Vagina (tissue), 2 donors: ENCODE measurements at regions not wholly inside any gene's neighbourhood (a gene's known extent, or its start where the extent isn't known, plus 50 kb on each side); places are given as distances from the start of the nearest gene placed in this dataset.

Experiments used
- DNase-seq, 2 donors: peaks; one replicate each; pipeline ENCODE4 v3.0.0-alpha.2; 2017; ENCODE audit errors: extremely low spot score in 2 of 2
- H3K27ac ChIP-seq: fragments of 200-600 bp; sonication (generic); one replicate; pipeline ENCODE4 v1.5.1; 2019
- H3K27me3 ChIP-seq: fragments of 200-600 bp; sonication (generic); one replicate; pipeline ENCODE4 v1.5.1; 2019
- H3K36me3 ChIP-seq, 2 donors: fragments of 200-600 bp; sonication (generic); one replicate each; pipeline ENCODE4 v1.5.1; 2017 to 2019
- H3K4me1 ChIP-seq: fragments of 200-600 bp; sonication (generic); one replicate; pipeline ENCODE4 v1.5.1; 2019
- H3K4me3 ChIP-seq, 2 donors: fragments of 200-600 bp; sonication (generic); 1 replicate in 1 of 2; 2 replicates in 1 of 2; pipeline ENCODE4 v1.5.1; 2016 to 2019
- H3K9me3 ChIP-seq: fragments of 200-600 bp; sonication (generic); one replicate; pipeline ENCODE4 v1.5.1; 2019
- POLR2A ChIP-seq, 2 donors: fragments of 450-650 bp; IDR thresholded peaks; one replicate each; pipeline ENCODE4 v1.6.1; 2017; ENCODE audit warnings: antibody characterized with exemption in 2 of 2, mild to moderate bottlenecking in 2 of 2, moderate library complexity in 2 of 2
- POLR2AphosphoS5 ChIP-seq, 2 donors: sonication (generic); formaldehyde crosslinking; IDR thresholded peaks; one replicate each; pipeline ENCODE4 v1.9.0; 2017; ENCODE audit warnings: antibody characterized with exemption in 2 of 2, mild to moderate bottlenecking in 2 of 2, low read depth in 1 of 2; ENCODE audit not compliant: insufficient read depth in 1 of 2
- intact Hi-C: fragments of 100-400 bp; cut with DNase I; formaldehyde crosslinking; loops from one replicate; pipeline ENCODE4 v1.15.1; 2023
- TF ChIP-seq, protein P1 (sequence below), 3 experiments: fragments of 450-650 bp in 2 of 3; fragments of 200-600 bp in 1 of 3; sonication (generic) in 1 of 3; IDR thresholded peaks; one replicate each; pipeline ENCODE4 v1.5.1; 2017 to 2019; ENCODE audit warnings: antibody characterized with exemption in 3 of 3, mild to moderate bottlenecking in 2 of 3, moderate library complexity in 2 of 3

DNA sequence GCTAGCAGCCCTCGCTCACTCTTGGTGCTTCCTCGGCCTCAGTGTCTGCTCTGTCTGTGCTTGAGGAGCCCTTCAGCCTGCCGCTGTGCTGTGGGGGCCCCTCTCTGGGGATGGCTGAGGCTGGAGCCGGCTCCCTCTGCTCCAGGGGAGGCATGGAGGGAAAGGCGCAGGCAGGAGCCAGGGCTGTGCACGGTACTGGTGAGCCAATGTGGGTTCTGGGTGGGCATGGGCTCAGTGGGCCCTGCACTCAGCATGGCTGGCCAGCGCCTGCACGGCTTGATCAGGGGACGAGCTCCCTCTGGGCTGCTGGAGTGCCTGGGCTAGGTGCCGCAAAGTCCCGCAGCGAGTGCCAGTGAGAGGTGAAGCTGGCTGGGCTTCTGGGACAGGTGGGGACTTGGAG, 260.0 kb downstream of the SI start:
- no peak for DNase-seq
- no peaks in the 10 kb centered on the region for H3K36me3 ChIP-seq
- H3K27ac ChIP-seq = no peak overlapping the region
- no peaks in the 10 kb centered on the region for H3K9me3 ChIP-seq
- intact Hi-C loops = no loop called here
- no peaks in the 10 kb centered on the region for H3K27me3 ChIP-seq
- H3K4me1 ChIP-seq = no peaks in the 10 kb centered on the region
- H3K4me3 ChIP-seq = no peak overlapping the region
- no peak for TF ChIP-seq POLR2AphosphoS5 (IDR thresholded peaks at IDR 0.05; ENCODE audit: insufficient read depth in 1 of 2, low read depth in 1 of 2)
- TF ChIP-seq POLR2A (IDR thresholded peaks at IDR 0.05) = no peak
- TF ChIP-seq, protein P1, sequence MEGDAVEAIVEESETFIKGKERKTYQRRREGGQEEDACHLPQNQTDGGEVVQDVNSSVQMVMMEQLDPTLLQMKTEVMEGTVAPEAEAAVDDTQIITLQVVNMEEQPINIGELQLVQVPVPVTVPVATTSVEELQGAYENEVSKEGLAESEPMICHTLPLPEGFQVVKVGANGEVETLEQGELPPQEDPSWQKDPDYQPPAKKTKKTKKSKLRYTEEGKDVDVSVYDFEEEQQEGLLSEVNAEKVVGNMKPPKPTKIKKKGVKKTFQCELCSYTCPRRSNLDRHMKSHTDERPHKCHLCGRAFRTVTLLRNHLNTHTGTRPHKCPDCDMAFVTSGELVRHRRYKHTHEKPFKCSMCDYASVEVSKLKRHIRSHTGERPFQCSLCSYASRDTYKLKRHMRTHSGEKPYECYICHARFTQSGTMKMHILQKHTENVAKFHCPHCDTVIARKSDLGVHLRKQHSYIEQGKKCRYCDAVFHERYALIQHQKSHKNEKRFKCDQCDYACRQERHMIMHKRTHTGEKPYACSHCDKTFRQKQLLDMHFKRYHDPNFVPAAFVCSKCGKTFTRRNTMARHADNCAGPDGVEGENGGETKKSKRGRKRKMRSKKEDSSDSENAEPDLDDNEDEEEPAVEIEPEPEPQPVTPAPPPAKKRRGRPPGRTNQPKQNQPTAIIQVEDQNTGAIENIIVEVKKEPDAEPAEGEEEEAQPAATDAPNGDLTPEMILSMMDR (IDR thresholded peaks at IDR 0.05) = no peak

- H3K27ac ChIP-seq = no peak overlapping the region
- DNase-seq = no peak
- H3K4me1 ChIP-seq = no peaks in the 10 kb centered on the region
- no peak overlapping the region for H3K4me3 ChIP-seq
- no peaks in the 10 kb centered on the region for H3K27me3 ChIP-seq
- TF ChIP-seq POLR2AphosphoS5 (IDR thresholded peaks at IDR 0.05; ENCODE audit: insufficient read depth in 1 of 2, low read depth in 1 of 2) (no peak), POLR2A (IDR thresholded peaks at IDR 0.05) (no peak)
- TF ChIP-seq, protein P1 (IDR thresholded peaks at IDR 0.05) = no peak
- intact Hi-C loops = no loop called here
- no peaks in the 10 kb centered on the region for H3K36me3 ChIP-seq
- H3K9me3 ChIP-seq = no peaks in the 10 kb centered on the region
Measured at GRCh38 chr3:164814106-164814505, 264.2 kb downstream of the SI start.

DNA sequence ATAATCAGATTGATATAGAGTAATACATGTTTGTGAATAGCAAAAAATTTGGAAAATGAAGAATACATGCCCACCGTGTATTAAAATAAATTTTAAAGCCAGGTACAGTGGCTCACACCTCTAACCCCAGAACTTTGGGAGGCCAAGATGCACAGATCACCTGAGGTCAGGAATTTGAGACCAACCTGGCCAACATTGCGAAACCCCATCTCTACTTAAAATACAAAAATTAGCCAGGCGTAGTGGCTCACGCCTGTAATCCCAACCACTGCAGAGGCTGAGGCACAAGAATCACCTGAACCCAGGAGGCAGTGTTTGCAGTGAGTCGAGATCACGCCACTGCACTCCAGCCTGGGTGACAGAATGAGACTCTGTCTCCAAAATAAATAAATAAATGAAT, 266.3 kb downstream of the SI start:
- intact Hi-C loops = no loop called here
- Histone ChIP-seq H3K36me3 (no peaks in the 10 kb centered on the region), H3K9me3 (no peaks in the 10 kb centered on the region), H3K27ac (no peak overlapping the region), H3K27me3 (no peaks in the 10 kb centered on the region), H3K4me3 (no peak overlapping the region), H3K4me1 (no peaks in the 10 kb centered on the region)
- TF ChIP-seq POLR2AphosphoS5 (IDR thresholded peaks at IDR 0.05; ENCODE audit: insufficient read depth in 1 of 2, low read depth in 1 of 2) (no peak), POLR2A (IDR thresholded peaks at IDR 0.05) (no peak)
- TF ChIP-seq, protein P1 (IDR thresholded peaks at IDR 0.05) = no peak
- no peak for DNase-seq

GRCh38 chr3:164806188-164806587, 272.1 kb downstream of the SI start:
- no peaks in the 10 kb centered on the region for H3K36me3 ChIP-seq
- TF ChIP-seq, protein P1 (IDR thresholded peaks at IDR 0.05) = no peak
- TF ChIP-seq POLR2AphosphoS5 (IDR thresholded peaks at IDR 0.05; ENCODE audit: insufficient read depth in 1 of 2, low read depth in 1 of 2) (no peak), POLR2A (IDR thresholded peaks at IDR 0.05) (no peak)
- intact Hi-C loops = no loop called here
- H3K4me1 ChIP-seq = no peaks in the 10 kb centered on the region
- H3K4me3 ChIP-seq = no peak overlapping the region
- no peak for DNase-seq
- no peaks in the 10 kb centered on the region for H3K9me3 ChIP-seq
- no peak overlapping the region for H3K27ac ChIP-seq
- H3K27me3 ChIP-seq = no peaks in the 10 kb centered on the region

- TF ChIP-seq, protein P1 (IDR thresholded peaks at IDR 0.05) = no peak
- TF ChIP-seq POLR2AphosphoS5 (IDR thresholded peaks at IDR 0.05; ENCODE audit: insufficient read depth in 1 of 2, low read depth in 1 of 2) (no peak), POLR2A (IDR thresholded peaks at IDR 0.05) (no peak)
- no peak for DNase-seq
- Histone ChIP-seq H3K4me1 (no peaks in the 10 kb centered on the region), H3K4me3 (no peak overlapping the region), H3K9me3 (no peaks in the 10 kb centered on the region), H3K36me3 (no peaks in the 10 kb centered on the region), H3K27ac (no peak overlapping the region), H3K27me3 (no peaks in the 10 kb centered on the region)
- intact Hi-C loops = no loop called here
Measured at GRCh38 chr3:164794099-164794498, 284.2 kb downstream of the SI start.
